SK-N-DZ (cell line): ENCODE measurements at regions not wholly inside any gene's neighbourhood (a gene's known extent, or its start where the extent isn't known, plus 50 kb on each side); places are given as distances from the start of the nearest gene placed in this dataset.
A peak's percentile ranks its signal among the peaks of the same experiment; 100 is the strongest.
"Not testable (repeated sequence)": the region's sequence is repeated elsewhere in the genome, so short reads cannot be mapped to it uniquely, and the experiment has no call there.

Source experiments
- DNase-seq: peaks from one replicate; pipeline ENCODE4 v3.0.0-alpha.2; 2015; ENCODE audit warnings: low spot score

- peak; percentile 83 for DNase-seq
Observed at GRCh38 chr4:169898095-169898494, 128.1 kb downstream of the MFAP3L start.

- not testable (repeated sequence) for DNase-seq
Observed at GRCh38 chr4:169894767-169895166, 131.4 kb downstream of the MFAP3L start.

- no peak for DNase-seq
Observed at GRCh38 chr4:169885893-169886292, 128.1 kb upstream of the HPF1 start.

GRCh38 chr4:169881769-169882168, 124.0 kb upstream of the HPF1 start:
- no peak for DNase-seq

GRCh38 chr4:169870507-169870906, 112.8 kb upstream of the HPF1 start:
- DNase-seq: no peak

GRCh38 chr4:169869490-169869889, 111.7 kb upstream of the HPF1 start:
- no peak for DNase-seq

GRCh38 chr4:169861593-169861992, 103.8 kb upstream of the HPF1 start:
- DNase-seq: no peak

GRCh38 chr4:169859366-169860216, 101.8 kb upstream of the HPF1 start:
- no peak for DNase-seq

GRCh38 chr4:169854090-169854489, 96.3 kb upstream of the HPF1 start:
- DNase-seq: no peak

GRCh38 chr4:169852481-169852880, 94.7 kb upstream of the HPF1 start:
- no peak for DNase-seq

GRCh38 chr4:169851750-169852149, 94.0 kb upstream of the HPF1 start:
- no peak for DNase-seq

GRCh38 chr4:169849456-169849855, 91.7 kb upstream of the HPF1 start:
- no peak for DNase-seq

GRCh38 chr4:169848018-169848417, 90.3 kb upstream of the HPF1 start:
- DNase-seq: no peak

GRCh38 chr4:169847171-169847570, 89.4 kb upstream of the HPF1 start:
- no peak for DNase-seq

- no peak for DNase-seq
Observed at GRCh38 chr4:169846396-169846795, 88.7 kb upstream of the HPF1 start.

GRCh38 chr4:169841776-169842175, 84.0 kb upstream of the HPF1 start:
- no peak for DNase-seq

GRCh38 chr4:169840554-169840953, 82.8 kb upstream of the HPF1 start:
- DNase-seq: peak; percentile 9

GRCh38 chr4:169828329-169828728, 70.6 kb upstream of the HPF1 start:
- DNase-seq: not testable (repeated sequence)

GRCh38 chr4:169826634-169827187, 69.0 kb upstream of the HPF1 start:
- DNase-seq: no peak

GRCh38 chr4:169823685-169824084, 65.9 kb upstream of the HPF1 start:
- peak; percentile 6 for DNase-seq

GRCh38 chr4:169821402-169821801, 63.7 kb upstream of the HPF1 start:
- DNase-seq: no peak

GRCh38 chr4:169818063-169818679, 60.4 kb upstream of the HPF1 start:
- no peak for DNase-seq

- no peak for DNase-seq
Observed at GRCh38 chr4:169815606-169816005, 57.9 kb upstream of the HPF1 start.
